ENCODE measurements at regions not wholly inside any gene's neighbourhood (a gene's known extent, or its start where the extent isn't known, plus 50 kb on each side); places are given as distances from the start of the nearest gene placed in this dataset.

GRCh38 chr2:45177870-45178269, 168.6 kb upstream of the SIX2 start:
- H3K9ac ChIP-seq (ENCODE audit: low read length): no peak overlapping the region
- H3K27ac ChIP-seq (ENCODE audit: low read length): no peak overlapping the region
- no peaks in the 10 kb centered on the region for H3K79me2 ChIP-seq (ENCODE audit: low read length)

GRCh38 chr2:45176390-45176789, 167.1 kb upstream of the SIX2 start:
- Histone ChIP-seq H3K27me3 (replicated peaks; ENCODE audit: insufficient read depth, low read length) (no peaks in the 10 kb centered on the region), H3K79me2 (ENCODE audit: low read length) (no peaks in the 10 kb centered on the region), H3F3A (ENCODE audit: insufficient read depth, low read length) (no peaks in the 10 kb centered on the region), H3K4me1 (ENCODE audit: low read length) (no peaks in the 10 kb centered on the region), H3K9me3 (replicated peaks; ENCODE audit: insufficient read depth, low read length) (no peaks in the 10 kb centered on the region), H3K36me3 (replicated peaks; ENCODE audit: insufficient read depth, low read length) (no peaks in the 10 kb centered on the region), H3K4me3 (ENCODE audit: low read length) (no peak overlapping the region), H4K20me1 (ENCODE audit: insufficient read depth, low read length) (no peaks in the 10 kb centered on the region), H3K9me2 (replicated peaks; ENCODE audit: insufficient read depth, low read length) (no peaks in the 10 kb centered on the region), H2AFZ (ENCODE audit: low read length) (no peak overlapping the region), H3K27ac (ENCODE audit: low read length) (no peak overlapping the region), H3K9ac (ENCODE audit: low read length) (no peak overlapping the region), H3K4me2 (ENCODE audit: low read depth, low read length) (no peak overlapping the region)
- no peak for DNase-seq
- TF ChIP-seq EZH2 (optimal IDR thresholded peaks at IDR 0.05; ENCODE audit: low read depth, low read length) (no peak), CTCF (IDR thresholded peaks at IDR 0.05; ENCODE audit: low read length) (no peak), EZH2phosphoT487 (IDR thresholded peaks at IDR 0.05; ENCODE audit: low read length) (no peak)

More at GRCh38 chr2:45177870-45178269, 168.6 kb upstream of the SIX2 start:
- Histone ChIP-seq H3K27me3 (replicated peaks; ENCODE audit: insufficient read depth, low read length) (no peaks in the 10 kb centered on the region), H3K4me3 (ENCODE audit: low read length) (no peak overlapping the region), H3F3A (ENCODE audit: insufficient read depth, low read length) (no peaks in the 10 kb centered on the region), H3K4me1 (ENCODE audit: low read length) (no peaks in the 10 kb centered on the region), H3K4me2 (ENCODE audit: low read depth, low read length) (no peak overlapping the region), H4K20me1 (ENCODE audit: insufficient read depth, low read length) (no peaks in the 10 kb centered on the region), H3K9me3 (replicated peaks; ENCODE audit: insufficient read depth, low read length) (no peaks in the 10 kb centered on the region), H2AFZ (ENCODE audit: low read length) (no peak overlapping the region), H3K36me3 (replicated peaks; ENCODE audit: insufficient read depth, low read length) (no peaks in the 10 kb centered on the region), H3K9me2 (replicated peaks; ENCODE audit: insufficient read depth, low read length) (no peaks in the 10 kb centered on the region)
- no peak for DNase-seq
- TF ChIP-seq EZH2phosphoT487 (IDR thresholded peaks at IDR 0.05; ENCODE audit: low read length): no peak
- TF ChIP-seq EZH2 (optimal IDR thresholded peaks at IDR 0.05; ENCODE audit: low read depth, low read length): no peak
- TF ChIP-seq CTCF (IDR thresholded peaks at IDR 0.05; ENCODE audit: low read length): no peak

- H3F3A ChIP-seq (ENCODE audit: insufficient read depth, low read length): no peaks in the 10 kb centered on the region
- H3K4me3 ChIP-seq (ENCODE audit: low read length): no peak overlapping the region
- H3K9me2 ChIP-seq (replicated peaks; ENCODE audit: insufficient read depth, low read length): no peaks in the 10 kb centered on the region
- no peaks in the 10 kb centered on the region for H4K20me1 ChIP-seq (ENCODE audit: insufficient read depth, low read length)
- DNase-seq: no peak
- H3K9me3 ChIP-seq (replicated peaks; ENCODE audit: insufficient read depth, low read length): no peaks in the 10 kb centered on the region
- no peak overlapping the region for H3K27ac ChIP-seq (ENCODE audit: low read length)
- no peaks in the 10 kb centered on the region for H3K79me2 ChIP-seq (ENCODE audit: low read length)
- no peaks in the 10 kb centered on the region for H3K27me3 ChIP-seq (replicated peaks; ENCODE audit: insufficient read depth, low read length)
- no peak overlapping the region for H3K9ac ChIP-seq (ENCODE audit: low read length)
- no peaks in the 10 kb centered on the region for H3K36me3 ChIP-seq (replicated peaks; ENCODE audit: insufficient read depth, low read length)
- no peak overlapping the region for H3K4me2 ChIP-seq (ENCODE audit: low read depth, low read length)
- no peak for TF ChIP-seq EZH2phosphoT487 (IDR thresholded peaks at IDR 0.05; ENCODE audit: low read length)
- TF ChIP-seq EZH2 (optimal IDR thresholded peaks at IDR 0.05; ENCODE audit: low read depth, low read length): no peak
- TF ChIP-seq CTCF (IDR thresholded peaks at IDR 0.05; ENCODE audit: low read length): no peak
- H2AFZ ChIP-seq (ENCODE audit: low read length): no peak overlapping the region
- H3K4me1 ChIP-seq (ENCODE audit: low read length): no peaks in the 10 kb centered on the region
Measured at GRCh38 chr2:45173513-45173912, 164.3 kb upstream of the SIX2 start.
